CD4-positive, alpha-beta memory T cell (primary cell): ENCODE measurements at regions not wholly inside any gene's neighbourhood (a gene's known extent, or its start where the extent isn't known, plus 50 kb on each side); places are given as distances from the start of the nearest gene placed in this dataset.

Experiments used
- CTCF ChIA-PET: fragments of 350-600 bp; sonication (Branson Sonifier 250); formaldehyde crosslinking; loops from one replicate; lab custom pipeline; 2021; ENCODE audit warnings: inconsistent platforms; ENCODE audit not compliant: partially characterized antibody; lab: Charles Lee
- POLR2A ChIA-PET: fragments of 350-600 bp; sonication (Branson Sonifier 250); formaldehyde crosslinking; loops from one replicate; lab custom pipeline; 2021; ENCODE audit not compliant: partially characterized antibody; lab: Charles Lee
- DNase-seq, 5 donors: peaks; one replicate each; pipeline versions ENCODE4 v3.0.0 to v3.0.0-alpha.2; 2020 to 2022; ENCODE audit warnings: mixed read lengths in 1 of 5
- H3K27ac ChIP-seq: one replicate; pipeline ENCODE4 v1.7.0; 2013; ENCODE audit warnings: low read depth, low read length
- H3K27me3 ChIP-seq: 2 replicates; pipeline ENCODE4 v1.7.0; 2013; ENCODE audit warnings: mild to moderate bottlenecking, low read length, moderate library complexity; ENCODE audit not compliant: insufficient read depth
- H3K36me3 ChIP-seq: 2 replicates; pipeline ENCODE4 v1.7.0; 2013; ENCODE audit warnings: mild to moderate bottlenecking, low read length, moderate library complexity; ENCODE audit not compliant: insufficient read depth
- H3K4me1 ChIP-seq: 2 replicates; pipeline ENCODE4 v1.7.0; 2013; ENCODE audit warnings: mild to moderate bottlenecking, low read length, moderate library complexity; ENCODE audit not compliant: insufficient read depth
- H3K4me3 ChIP-seq, 2 donors: one replicate each; pipeline ENCODE4 v1.7.0; 2013; ENCODE audit warnings: low read length in 2 of 2, mild to moderate bottlenecking in 1 of 2
- H3K9me3 ChIP-seq, 2 donors: one replicate each; pipeline ENCODE4 v1.7.0; 2013; ENCODE audit warnings: low read length in 2 of 2, control low read depth in 1 of 2; ENCODE audit not compliant: control insufficient read depth in 1 of 2
- H3K27ac Mint-ChIP-seq, 7 donors: one replicate each; pipeline ENCODE4 v1.8.0; 2020 to 2021; ENCODE audit warnings: mixed read lengths in 7 of 7, mild to moderate bottlenecking in 6 of 7, inconsistent platforms in 3 of 7, moderate library complexity in 3 of 7
- H3K27me3 Mint-ChIP-seq, 2 donors: one replicate each; pipeline ENCODE4 v1.8.0; 2020 to 2021; ENCODE audit warnings: mixed read lengths in 2 of 2
- H3K36me3 Mint-ChIP-seq, 2 donors: one replicate each; pipeline ENCODE4 v1.8.0; 2020 to 2021; ENCODE audit warnings: mixed read lengths in 2 of 2, inconsistent platforms in 1 of 2, mild to moderate bottlenecking in 1 of 2
- H3K4me1 Mint-ChIP-seq, 4 donors: one replicate each; pipeline ENCODE4 v1.8.0; 2020 to 2021; ENCODE audit warnings: mixed read lengths in 4 of 4, mild to moderate bottlenecking in 1 of 4
- H3K4me3 Mint-ChIP-seq, 8 donors: one replicate each; pipeline ENCODE4 v1.8.0; 2020 to 2021; ENCODE audit warnings: mixed read lengths in 8 of 8, mild to moderate bottlenecking in 7 of 8, moderate library complexity in 6 of 8, inconsistent platforms in 3 of 8
- H3K9me3 Mint-ChIP-seq, 8 donors: one replicate each; pipeline ENCODE4 v1.8.0; 2020 to 2021; ENCODE audit warnings: mixed read lengths in 8 of 8, mild to moderate bottlenecking in 5 of 8, inconsistent platforms in 3 of 8, moderate library complexity in 1 of 8
- intact Hi-C: fragments of 100-400 bp; cut with micrococcal nuclease; formaldehyde crosslinking; loops from one replicate; pipeline ENCODE4 v1.15.1; 2023

DNA sequence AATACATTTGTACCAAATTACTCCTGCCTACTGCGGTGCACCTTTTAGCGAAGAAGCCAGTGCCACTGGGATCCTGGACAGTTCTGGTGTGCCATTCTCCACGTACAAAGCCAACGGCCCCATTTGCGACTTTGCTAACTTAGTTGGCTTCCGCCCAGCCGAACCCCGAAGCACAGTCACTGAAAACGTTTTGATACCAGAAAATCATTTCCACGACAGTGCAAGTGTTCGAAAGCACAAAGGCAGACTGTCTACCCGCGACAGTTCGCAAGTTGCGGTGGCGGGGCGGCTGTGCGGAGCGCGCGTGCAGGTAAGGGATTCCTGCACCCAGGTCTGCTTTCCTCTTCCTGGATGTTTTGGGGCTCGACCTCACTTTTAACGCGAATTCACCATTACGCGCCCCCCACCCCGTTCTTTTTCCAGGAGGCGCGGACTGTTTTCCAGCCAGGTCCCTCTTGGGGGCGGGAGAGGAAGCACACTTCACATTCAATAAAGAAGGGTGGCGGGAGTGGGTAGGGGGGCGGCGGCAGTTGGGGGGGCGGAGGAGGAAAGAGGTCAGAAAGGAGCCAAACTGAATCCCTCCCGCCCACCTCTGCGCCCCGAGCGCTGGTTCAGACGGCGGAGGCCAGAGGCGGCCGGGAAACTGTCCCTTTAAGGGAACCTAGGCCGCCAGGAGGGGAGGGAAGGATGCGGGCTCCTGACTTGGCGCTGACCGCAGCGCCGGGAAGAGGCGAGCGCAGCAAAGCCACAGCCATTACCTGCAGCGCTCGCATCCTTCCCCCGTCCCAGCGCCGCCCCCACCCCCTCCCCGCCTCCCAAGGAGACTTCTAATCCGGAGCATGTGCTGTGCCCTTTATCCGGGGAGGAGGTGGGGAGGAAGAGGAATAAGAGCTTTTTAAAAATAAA is 107.4 kb upstream of the KCTD1 start:
- Mint-ChIP-seq H3K27ac (no peak overlapping the region), H3K27me3 (peaks cover 50 to 58% of the 10 kb centered on the region in 2 donors), H3K4me1 (peaks cover 7 to 19% (median 12%) of the 10 kb centered on the region in 4 donors), H3K4me3 (peak overlapping the region in 5 of 8 donors; percentile 23 to 56 (median 38)), H3K9me3 (peaks cover 0 to 5% (median 0%) of the 10 kb centered on the region in 8 donors), H3K36me3 (no peaks in the 10 kb centered on the region)
- intact Hi-C loops: no loop called here
- no peaks in the 10 kb centered on the region for H3K36me3 ChIP-seq
- H3K27ac ChIP-seq: no peak overlapping the region
- H3K4me1 ChIP-seq: no peaks in the 10 kb centered on the region
- no peak overlapping the region for H3K4me3 ChIP-seq
- H3K27me3 ChIP-seq: peaks cover 17% of the 10 kb centered on the region
- DNase-seq: no peak
- CTCF ChIA-PET: no interaction called here
- POLR2A ChIA-PET: no interaction called here
- H3K9me3 ChIP-seq: no peaks in the 10 kb centered on the region

DNA sequence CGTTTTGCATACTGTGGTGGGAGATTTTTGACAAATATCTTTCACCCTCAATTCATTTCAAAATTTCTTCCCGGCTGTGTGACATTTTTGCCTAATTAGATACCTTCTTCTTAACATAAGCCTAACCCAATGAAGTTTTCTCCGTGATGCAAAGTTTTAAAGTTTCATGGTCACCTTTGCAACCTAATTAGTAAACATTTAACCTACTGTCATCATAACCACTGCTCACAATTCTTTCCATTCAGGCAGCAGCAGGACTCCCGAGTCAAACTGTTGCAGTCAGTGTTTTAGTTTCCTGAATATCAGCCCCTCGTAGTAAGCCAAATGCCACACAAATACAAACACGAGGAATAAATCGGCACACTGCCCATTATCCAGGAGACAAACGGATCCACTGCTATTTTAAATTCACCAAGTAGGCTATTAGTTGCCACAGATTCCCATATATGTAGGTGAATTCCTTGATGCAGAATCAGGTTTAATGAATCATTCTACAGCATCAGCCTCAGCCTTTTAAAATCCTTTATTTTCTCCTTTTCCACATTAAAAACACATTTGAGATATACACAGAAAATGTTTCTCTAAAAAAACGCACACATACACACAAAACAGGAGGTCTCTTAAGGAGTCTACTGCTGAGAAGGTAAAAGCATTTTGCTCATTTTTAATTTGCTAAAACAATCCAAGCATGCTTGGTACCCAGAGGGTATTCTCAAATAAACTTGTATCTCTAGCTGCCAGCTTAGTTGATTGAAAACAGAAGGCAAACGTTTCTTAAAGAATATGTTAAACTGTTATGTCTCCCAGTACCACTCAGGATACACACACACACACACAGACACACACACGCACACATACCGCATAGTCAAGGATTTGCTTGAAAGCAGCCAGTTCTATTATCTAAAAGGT is 106.5 kb upstream of the KCTD1 start:
- H3K9me3 Mint-ChIP-seq: peaks cover 0 to 5% (median 0%) of the 10 kb centered on the region in 8 donors

DNA sequence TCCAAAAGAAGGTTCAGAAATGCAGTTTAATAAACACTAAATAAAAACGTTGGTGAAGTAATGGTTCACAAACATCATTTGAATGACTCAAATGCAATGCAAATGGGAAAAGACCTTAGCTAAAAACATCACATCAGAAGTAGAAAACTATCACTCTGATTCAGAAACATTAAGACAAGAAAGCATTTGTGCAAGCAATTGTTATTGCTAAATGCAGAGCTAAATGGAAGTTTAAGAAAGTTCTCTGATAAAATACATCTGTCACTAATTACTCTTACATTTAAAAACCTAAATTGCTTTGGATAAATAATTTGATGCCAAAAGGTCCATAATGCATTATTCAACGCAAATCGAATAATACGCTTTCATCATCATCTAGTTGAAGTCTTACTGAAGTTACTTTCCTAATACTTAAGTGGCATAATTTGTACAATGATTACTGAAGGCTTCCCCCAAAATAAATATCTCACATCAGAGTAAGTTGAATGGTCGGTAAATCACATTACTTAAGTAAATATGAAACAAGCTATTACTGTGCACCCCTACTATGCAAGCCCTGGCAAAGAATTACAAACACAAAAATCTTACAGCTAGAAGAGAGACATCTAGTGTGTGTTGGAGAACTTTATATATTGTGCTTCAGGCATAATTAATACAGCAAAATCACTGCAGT is 105.7 kb upstream of the KCTD1 start:
- H3K36me3 ChIP-seq: no peaks in the 10 kb centered on the region
- H3K9me3 Mint-ChIP-seq: peaks cover 0 to 5% (median 0%) of the 10 kb centered on the region in 8 donors
- no peak overlapping the region for H3K4me3 Mint-ChIP-seq
- H3K27ac Mint-ChIP-seq: no peak overlapping the region
- H3K36me3 Mint-ChIP-seq: no peaks in the 10 kb centered on the region
- no peak overlapping the region for H3K27ac ChIP-seq
- ChIA-PET CTCF (no interaction called here), POLR2A (no interaction called here)
- H3K27me3 ChIP-seq: peaks cover 17% of the 10 kb centered on the region
- no peak overlapping the region for H3K4me3 ChIP-seq
- intact Hi-C loops: no loop called here
- no peak for DNase-seq
- no peaks in the 10 kb centered on the region for H3K4me1 ChIP-seq
- H3K4me1 Mint-ChIP-seq: peaks cover 8 to 19% (median 12%) of the 10 kb centered on the region in 4 donors
- no peaks in the 10 kb centered on the region for H3K9me3 ChIP-seq
- H3K27me3 Mint-ChIP-seq: peaks cover 49 to 57% of the 10 kb centered on the region in 2 donors

More for the DNA sequence above, 106.5 kb upstream of the KCTD1 start:
- no peaks in the 10 kb centered on the region for H3K4me1 ChIP-seq
- H3K36me3 ChIP-seq: no peaks in the 10 kb centered on the region
- intact Hi-C loops: no loop called here
- DNase-seq: no peak
- H3K27me3 ChIP-seq: peaks cover 17% of the 10 kb centered on the region
- Mint-ChIP-seq H3K36me3 (no peaks in the 10 kb centered on the region), H3K27ac (no peak overlapping the region), H3K27me3 (peaks cover 51 to 59% of the 10 kb centered on the region in 2 donors), H3K4me1 (peaks cover 7 to 19% (median 12%) of the 10 kb centered on the region in 4 donors), H3K4me3 (peak overlapping the region in 6 of 8 donors; percentile 23 to 56 (median 40))
- no peaks in the 10 kb centered on the region for H3K9me3 ChIP-seq
- no peak overlapping the region for H3K4me3 ChIP-seq
- CTCF ChIA-PET: no interaction called here
- POLR2A ChIA-PET: no interaction called here
- H3K27ac ChIP-seq: no peak overlapping the region

DNA sequence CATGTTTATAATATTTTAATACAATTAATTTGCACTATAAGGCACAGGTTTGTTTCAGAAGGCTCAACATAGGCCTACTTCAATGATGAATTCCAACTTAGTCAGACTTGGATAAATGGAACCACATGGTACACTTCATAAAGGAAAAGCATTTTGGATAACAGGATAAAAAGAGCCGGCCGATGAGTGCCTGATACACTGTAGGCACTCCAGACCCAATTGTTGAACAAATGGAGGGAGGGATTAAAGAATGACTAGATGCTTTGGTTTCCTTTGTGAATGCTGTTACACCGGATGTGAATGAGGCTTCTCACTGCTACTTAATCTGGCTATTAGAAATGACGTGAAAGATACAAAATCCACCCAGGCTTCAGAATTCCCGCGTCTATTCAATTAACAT is 104.1 kb upstream of the KCTD1 start:
- Histone ChIP-seq H3K4me1 (no peaks in the 10 kb centered on the region), H3K9me3 (no peaks in the 10 kb centered on the region), H3K27ac (no peak overlapping the region), H3K4me3 (no peak overlapping the region), H3K27me3 (peaks cover 16% of the 10 kb centered on the region), H3K36me3 (no peaks in the 10 kb centered on the region)
- Mint-ChIP-seq H3K27ac (no peak overlapping the region), H3K36me3 (no peaks in the 10 kb centered on the region), H3K4me3 (no peak overlapping the region), H3K27me3 (peaks cover 36 to 45% of the 10 kb centered on the region in 2 donors), H3K9me3 (peaks cover 0 to 3% (median 0%) of the 10 kb centered on the region in 8 donors), H3K4me1 (peaks cover 5 to 12% (median 10%) of the 10 kb centered on the region in 4 donors)
- DNase-seq: no peak
- intact Hi-C loops: no loop called here
- CTCF ChIA-PET: no interaction called here
- POLR2A ChIA-PET: no interaction called here

DNA sequence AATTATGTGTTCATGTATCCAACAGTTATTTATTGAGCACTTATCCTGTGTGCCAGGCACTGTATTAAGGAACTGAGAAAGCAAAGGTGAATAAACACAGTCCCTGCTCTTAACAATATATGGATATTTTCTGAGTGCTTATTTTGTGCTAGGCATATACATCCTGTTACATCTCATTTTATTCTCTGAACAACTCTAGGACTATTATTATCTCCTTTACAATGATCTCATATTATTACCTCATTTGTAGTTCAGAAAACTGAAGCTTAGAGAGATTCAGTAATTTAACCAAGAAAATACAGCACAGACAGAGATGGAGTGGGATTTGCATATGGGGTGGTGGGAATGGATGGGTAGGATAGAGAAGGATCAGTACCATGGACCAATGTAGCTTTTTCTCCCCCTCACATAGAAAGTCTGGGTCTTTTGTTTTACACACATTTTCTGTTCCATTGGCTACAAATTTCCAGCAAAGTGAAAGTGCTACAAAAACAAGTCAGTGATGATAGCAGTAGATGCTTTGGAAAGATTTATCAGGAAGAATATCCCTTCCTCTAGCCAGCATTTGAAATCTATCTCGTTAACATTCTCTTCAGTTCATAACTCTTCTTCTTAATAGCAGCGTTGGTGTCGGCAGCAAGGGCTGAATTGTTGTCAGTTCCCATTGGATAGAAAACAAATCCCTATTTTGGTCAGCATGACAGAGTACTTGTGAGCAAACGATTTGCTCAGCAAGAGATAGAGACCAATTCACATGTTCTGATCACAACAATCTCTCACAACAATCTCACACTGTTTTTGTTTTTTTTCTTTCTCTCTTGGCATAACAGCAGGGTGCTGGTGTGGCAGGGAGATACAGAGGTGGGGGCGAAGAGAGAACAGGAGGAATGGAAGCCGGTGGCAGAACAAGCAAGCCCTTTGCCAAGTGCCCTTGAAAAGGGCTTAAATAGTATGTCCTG is 102.2 kb upstream of the KCTD1 start:
- H3K4me3 Mint-ChIP-seq: no peak overlapping the region
- no peak overlapping the region for H3K27ac Mint-ChIP-seq
- H3K36me3 Mint-ChIP-seq: no peaks in the 10 kb centered on the region
- Histone ChIP-seq H3K4me3 (no peak overlapping the region), H3K4me1 (no peaks in the 10 kb centered on the region), H3K9me3 (no peaks in the 10 kb centered on the region), H3K36me3 (no peaks in the 10 kb centered on the region), H3K27me3 (peaks cover 12% of the 10 kb centered on the region), H3K27ac (no peak overlapping the region)
- peaks cover 1 to 6% (median 5%) of the 10 kb centered on the region in 4 donors for H3K4me1 Mint-ChIP-seq
- CTCF ChIA-PET: interaction anchor here (0.5 kb wide), 1 partner anchor 53 kb away, joined by 3 read pairs; no protein-coding TSS in a partner anchor
- POLR2A ChIA-PET: no interaction called here
- peaks cover 31 to 38% of the 10 kb centered on the region in 2 donors for H3K27me3 Mint-ChIP-seq
- DNase-seq: no peak
- H3K9me3 Mint-ChIP-seq: no peaks in the 10 kb centered on the region
- intact Hi-C loops: no loop called here

DNA sequence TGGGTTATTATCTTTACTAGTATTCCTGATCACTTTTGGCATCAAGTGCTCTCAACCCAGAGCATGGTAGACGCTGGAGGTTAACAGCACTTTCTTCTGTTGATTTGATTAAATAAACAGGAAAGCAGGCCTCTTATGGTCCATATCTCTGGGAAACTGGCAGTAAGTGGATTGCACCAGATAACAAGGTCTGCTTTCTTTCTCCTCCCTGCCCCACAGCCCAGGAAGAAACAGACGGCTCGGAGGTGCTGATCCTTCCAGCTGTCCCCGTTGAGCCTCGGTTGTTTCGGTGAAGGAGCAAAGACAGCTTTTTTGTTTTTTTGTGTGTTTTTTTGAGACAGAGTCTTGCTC is 100.8 kb upstream of the KCTD1 start:
- Mint-ChIP-seq H3K4me1 (peaks cover 0 to 1% (median under 1%) of the 10 kb centered on the region in 4 donors), H3K27me3 (peaks cover 18 to 27% of the 10 kb centered on the region in 2 donors), H3K27ac (no peak overlapping the region), H3K4me3 (no peak overlapping the region), H3K9me3 (no peaks in the 10 kb centered on the region), H3K36me3 (no peaks in the 10 kb centered on the region)
- H3K4me1 ChIP-seq: no peaks in the 10 kb centered on the region
- H3K27me3 ChIP-seq: no peaks in the 10 kb centered on the region
- DNase-seq: no peak
- no peaks in the 10 kb centered on the region for H3K36me3 ChIP-seq
- H3K4me3 ChIP-seq: no peak overlapping the region
- no peak overlapping the region for H3K27ac ChIP-seq
- no peaks in the 10 kb centered on the region for H3K9me3 ChIP-seq
- intact Hi-C loops: no loop called here
- ChIA-PET POLR2A (no interaction called here), CTCF (interaction anchor here (1.7 kb wide), 1 partner anchor 265 kb away, joined by 6 read pairs; no protein-coding TSS in a partner anchor)
